SJSA1 (cell line): ENCODE measurements at regions not wholly inside any gene's neighbourhood (a gene's known extent, or its start where the extent isn't known, plus 50 kb on each side); places are given as distances from the start of the nearest gene placed in this dataset.
"Not testable (repeated sequence)": the region's sequence is repeated elsewhere in the genome, so short reads cannot be mapped to it uniquely, and the experiment has no call there.

Experiments
- DNase-seq, 2 experiments: peaks; one replicate each; pipeline ENCODE4 v3.0.0-alpha.2; 2015 to 2020; ENCODE audit warnings: low spot score in 2 of 2, low read depth in 1 of 2
- H3K27ac ChIP-seq: fragments of 250-450 bp; sonication (Bioruptor Pico); 2 replicates; pipeline ENCODE4 v1.5.1; 2020; ENCODE audit warnings: mild to moderate bottlenecking, moderate library complexity
- H3K27me3 ChIP-seq: fragments of 250-450 bp; sonication (Bioruptor Pico); replicated peaks from 2 replicates; pipeline ENCODE4 v1.5.1; 2020; ENCODE audit warnings: mild to moderate bottlenecking, moderate library complexity
- H3K36me3 ChIP-seq: fragments of 250-450 bp; sonication (Bioruptor Pico); 2 replicates; pipeline ENCODE4 v1.5.1; 2020; ENCODE audit warnings: mild to moderate bottlenecking
- H3K4me1 ChIP-seq: fragments of 250-450 bp; sonication (Bioruptor Pico); replicated peaks from 2 replicates; pipeline ENCODE4 v1.6.1; 2021; ENCODE audit warnings: mild to moderate bottlenecking
- H3K4me3 ChIP-seq: fragments of 250-450 bp; sonication (Bioruptor Pico); 2 replicates; pipeline ENCODE4 v1.5.1; 2020; ENCODE audit warnings: mild to moderate bottlenecking
- H3K9me3 ChIP-seq: fragments of 250-450 bp; sonication (Bioruptor Pico); replicated peaks from 2 replicates; pipeline ENCODE4 v1.5.1; 2020; ENCODE audit warnings: mild to moderate bottlenecking

- not testable (repeated sequence) for DNase-seq, H3K36me3 ChIP-seq, H3K9me3 ChIP-seq, H3K27ac ChIP-seq, H3K4me1 ChIP-seq, H3K27me3 ChIP-seq, H3K4me3 ChIP-seq
These were observed 63.5 kb upstream of the TBXT start for GRCh38 chr6:166231181-166231580.

GRCh38 chr6:166228839-166229528 lies 61.3 kb upstream of the TBXT start:
- Histone ChIP-seq H3K4me3 (no peak overlapping the region), H3K4me1 (no peaks in the 10 kb centered on the region), H3K36me3 (no peaks in the 10 kb centered on the region), H3K27me3 (peaks cover 5% of the 10 kb centered on the region; the same call in 1 of the 2 replicates), H3K9me3 (no peaks in the 10 kb centered on the region), H3K27ac (no peak overlapping the region)
- no peak for DNase-seq

GRCh38 chr6:166228425-166228824 lies 60.8 kb upstream of the TBXT start:
- Histone ChIP-seq H3K36me3 (no peaks in the 10 kb centered on the region), H3K4me3 (no peak overlapping the region), H3K9me3 (no peaks in the 10 kb centered on the region), H3K27me3 (peaks cover 5% of the 10 kb centered on the region; the same call in 1 of the 2 replicates), H3K4me1 (no peaks in the 10 kb centered on the region), H3K27ac (no peak overlapping the region)
- DNase-seq = no peak

GRCh38 chr6:166223079-166223478 lies 55.4 kb upstream of the TBXT start:
- Histone ChIP-seq H3K4me1 (0 out of 2 replicates have a peak, but pooled peaks cover 3% of the 10 kb centered on the region), H3K4me3 (no peak overlapping the region), H3K36me3 (no peaks in the 10 kb centered on the region), H3K27me3 (no peaks in the 10 kb centered on the region), H3K27ac (no peak overlapping the region), H3K9me3 (no peaks in the 10 kb centered on the region)
- no peak for DNase-seq

- no peak for DNase-seq
- H3K27ac ChIP-seq = no peak overlapping the region
- no peaks in the 10 kb centered on the region for H3K27me3 ChIP-seq
- H3K36me3 ChIP-seq = no peaks in the 10 kb centered on the region
- H3K9me3 ChIP-seq = no peaks in the 10 kb centered on the region
- H3K4me1 ChIP-seq = 0 out of 2 replicates have a peak, but pooled peaks cover 3% of the 10 kb centered on the region
- H3K4me3 ChIP-seq = no peak overlapping the region
These were observed 55.0 kb upstream of the TBXT start for GRCh38 chr6:166222631-166223030.

GRCh38 chr6:166221636-166222035 lies 54.0 kb upstream of the TBXT start:
- H3K36me3 ChIP-seq = no peaks in the 10 kb centered on the region
- H3K4me3 ChIP-seq = no peak overlapping the region
- H3K9me3 ChIP-seq = no peaks in the 10 kb centered on the region
- no peak for DNase-seq
- no peak overlapping the region for H3K27ac ChIP-seq
- H3K27me3 ChIP-seq = no peaks in the 10 kb centered on the region
- 0 out of 2 replicates have a peak, but pooled peaks cover 3% of the 10 kb centered on the region for H3K4me1 ChIP-seq

GRCh38 chr6:166221040-166221439 lies 53.4 kb upstream of the TBXT start:
- Histone ChIP-seq H3K27ac (no peak overlapping the region), H3K27me3 (no peaks in the 10 kb centered on the region), H3K4me1 (0 out of 2 replicates have a peak, but pooled peaks cover 3% of the 10 kb centered on the region), H3K36me3 (no peaks in the 10 kb centered on the region), H3K4me3 (no peak overlapping the region), H3K9me3 (no peaks in the 10 kb centered on the region)
- DNase-seq = no peak
